Kidney glomerular epithelial cell (primary cell): ENCODE measurements at regions not wholly inside any gene's neighbourhood (a gene's known extent, or its start where the extent isn't known, plus 50 kb on each side); places are given as distances from the start of the nearest gene placed in this dataset.
"Not testable (repeated sequence)": the region's sequence is repeated elsewhere in the genome, so short reads cannot be mapped to it uniquely, and the experiment has no call there.

Experiments used
- DNase-seq: peaks from one replicate; lab custom pipeline; 2025; lab: John Stamatoyannopoulos, UW

DNA sequence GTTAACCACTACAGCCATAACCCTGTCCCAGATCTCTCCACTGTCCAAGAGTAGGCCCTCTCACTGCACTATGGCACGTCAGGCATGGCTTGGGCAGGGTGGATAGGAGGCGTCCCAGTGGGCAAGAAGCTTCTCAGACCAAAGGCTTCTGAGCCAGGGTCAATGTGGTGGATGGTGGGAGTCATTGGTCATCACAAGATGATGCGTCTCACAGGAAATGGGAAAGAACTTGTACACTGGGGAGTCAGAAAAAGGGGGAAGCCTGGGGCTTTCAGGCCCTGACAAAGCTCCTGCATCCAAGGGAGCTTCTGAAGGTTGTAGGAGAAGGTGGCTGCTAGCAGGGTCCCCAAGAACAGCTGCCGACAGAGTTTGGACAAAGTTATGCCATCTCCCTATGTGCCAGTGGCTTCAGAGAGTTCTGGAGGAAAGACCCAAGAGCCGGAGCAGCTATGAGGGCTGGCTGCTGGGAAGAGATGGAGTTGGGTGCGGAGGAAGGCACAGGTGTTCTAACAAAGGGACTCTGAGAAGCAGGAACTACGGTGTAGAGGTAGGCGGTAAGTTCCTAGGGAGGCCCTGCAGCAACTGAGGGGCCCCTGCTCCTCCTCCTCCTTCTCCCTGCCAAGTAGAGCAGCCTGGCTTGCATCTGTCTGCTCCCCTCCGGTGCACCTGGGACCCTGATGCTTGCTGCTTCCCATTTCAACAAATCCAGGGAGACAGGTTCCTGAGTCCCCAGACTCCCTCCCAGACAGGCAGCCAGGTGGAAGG lies 81.1 kb downstream of the ARL6IP4 start:
- DNase-seq: no peak

DNA sequence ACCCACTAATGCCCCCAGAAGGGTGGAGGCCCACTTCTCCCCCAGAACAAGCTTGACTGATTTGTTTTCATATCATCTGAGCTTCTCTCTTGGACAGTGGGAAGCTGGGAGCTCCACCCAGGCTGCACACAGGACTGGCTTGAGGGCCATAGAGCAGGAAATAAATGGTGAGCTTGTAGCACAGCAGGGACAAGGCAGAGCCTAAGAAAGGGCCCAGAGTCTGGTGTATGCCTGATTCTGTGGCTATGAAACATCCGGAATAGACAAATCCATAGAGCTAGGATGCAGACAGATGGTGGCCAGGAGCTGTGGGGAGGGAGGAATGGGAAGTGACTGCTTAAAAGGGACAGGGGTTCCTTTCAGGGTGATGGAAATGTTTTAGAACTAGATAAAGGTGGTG lies 79.0 kb downstream of the ARL6IP4 start:
- DNase-seq: no peak

DNA sequence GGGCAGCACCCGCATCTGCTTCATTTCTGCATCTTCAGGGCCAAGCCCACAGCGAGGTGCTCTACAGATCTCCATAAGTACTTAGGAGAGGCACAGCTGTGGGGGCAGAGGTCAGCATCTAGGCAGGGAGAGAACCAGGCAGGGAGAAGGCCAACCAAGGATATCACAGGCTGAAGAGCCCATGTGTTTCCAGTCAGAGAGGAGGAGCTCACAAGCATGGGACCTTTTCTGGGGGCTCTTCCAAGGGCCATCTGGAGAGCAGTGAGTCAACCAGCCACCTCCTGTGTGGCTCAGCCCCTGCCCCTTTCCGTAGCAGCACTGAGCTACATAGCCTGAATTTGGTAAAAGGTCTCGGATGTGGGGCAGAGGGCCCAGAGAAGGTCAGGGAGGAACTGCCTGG lies 78.5 kb downstream of the ARL6IP4 start:
- no peak for DNase-seq

DNA sequence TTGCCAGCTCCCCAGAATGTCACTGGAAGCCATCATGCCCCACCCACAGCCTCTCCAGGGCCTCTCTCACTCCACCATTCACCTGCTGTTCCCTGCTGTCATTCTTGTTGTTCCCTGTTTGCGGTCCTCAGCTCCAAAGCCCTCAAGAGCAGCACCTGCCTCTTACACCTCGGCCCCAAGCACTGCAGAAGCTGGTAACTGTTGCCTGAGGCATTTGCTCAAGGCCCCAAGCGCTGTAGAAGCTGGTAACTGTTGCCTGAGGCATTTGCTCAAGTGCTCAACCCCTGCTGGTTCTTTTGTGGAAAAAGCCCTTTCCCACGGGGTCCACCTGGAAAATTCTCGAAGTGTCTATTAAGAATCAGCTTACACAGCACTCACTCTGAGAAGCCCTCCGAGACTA lies 78.0 kb downstream of the ARL6IP4 start:
- DNase-seq: no peak

DNA sequence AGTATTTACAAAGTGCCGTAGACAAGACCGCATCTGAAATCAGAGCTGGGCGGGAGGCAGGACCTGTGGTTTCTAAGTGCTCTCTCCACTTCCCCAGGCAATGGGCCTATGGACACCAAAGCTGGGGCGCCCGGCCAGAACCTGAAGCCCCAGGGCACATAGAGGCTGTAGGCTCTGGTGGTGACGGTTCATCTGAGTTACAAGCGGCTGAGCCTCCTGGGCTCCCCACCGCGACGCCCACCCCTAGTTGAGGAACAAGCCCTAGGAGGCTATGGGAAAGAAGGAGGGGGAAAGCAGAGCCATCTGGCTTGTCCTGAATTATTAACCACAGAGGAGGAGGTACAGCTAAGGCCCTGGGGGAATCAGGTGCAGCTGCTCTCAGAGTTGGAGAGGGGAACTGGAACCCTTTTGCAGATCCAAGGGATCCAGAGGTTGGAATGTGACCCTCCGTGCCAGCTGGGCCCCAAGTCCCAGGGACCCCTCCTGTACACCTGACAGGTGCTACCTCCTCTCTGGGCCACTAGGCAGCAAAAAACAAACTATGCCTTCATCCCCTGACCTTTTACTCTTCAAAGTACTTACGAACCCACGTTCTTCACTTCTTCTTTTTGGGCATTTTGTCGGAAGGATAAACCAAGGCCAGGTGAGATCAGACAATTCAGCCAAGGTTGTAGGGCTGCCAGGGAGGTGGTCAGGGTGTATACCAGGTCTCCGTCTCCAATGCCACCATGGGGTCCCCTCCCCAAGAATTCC lies 77.2 kb downstream of the ARL6IP4 start:
- no peak for DNase-seq

DNA sequence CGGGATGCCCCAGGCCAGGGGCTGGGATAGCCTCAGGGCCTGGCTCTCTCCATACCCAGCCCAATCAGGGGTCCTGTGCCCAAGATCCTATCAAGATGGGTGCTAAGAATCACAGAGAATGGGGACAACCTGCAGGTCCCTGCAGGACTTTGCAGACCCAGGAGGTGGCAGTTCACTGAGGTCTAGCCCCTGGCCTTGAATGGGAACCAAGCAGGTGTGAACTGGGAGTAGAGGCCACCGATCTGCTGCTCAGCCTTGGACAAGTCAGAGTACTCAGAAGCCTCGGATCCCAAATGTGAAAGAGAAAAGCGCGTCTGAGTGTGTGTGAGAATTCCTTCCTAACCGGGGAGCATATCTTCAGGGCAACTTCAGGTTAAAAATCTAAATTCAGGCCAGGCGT lies 76.2 kb downstream of the ARL6IP4 start:
- DNase-seq: no peak

DNA sequence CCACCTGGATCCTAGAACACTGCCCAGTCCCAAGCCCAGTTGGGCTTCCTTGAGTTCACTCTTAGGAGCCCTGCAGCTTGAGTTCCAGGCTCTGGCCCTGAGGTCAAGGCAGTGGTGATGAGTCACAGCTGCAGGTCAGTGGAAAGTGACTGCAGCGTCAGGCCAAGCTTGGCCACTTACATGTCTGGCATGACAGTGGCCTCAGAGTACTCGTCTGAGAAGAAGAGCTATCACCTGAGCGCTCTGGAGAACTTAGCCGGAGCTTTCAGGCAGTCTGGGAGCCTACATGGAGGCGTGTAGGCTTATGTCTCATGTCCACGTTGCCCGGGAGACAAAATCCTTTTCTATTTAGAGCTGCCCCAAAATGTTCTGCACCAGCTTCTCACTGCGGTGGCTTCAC lies 75.6 kb downstream of the ARL6IP4 start:
- no peak for DNase-seq

DNA sequence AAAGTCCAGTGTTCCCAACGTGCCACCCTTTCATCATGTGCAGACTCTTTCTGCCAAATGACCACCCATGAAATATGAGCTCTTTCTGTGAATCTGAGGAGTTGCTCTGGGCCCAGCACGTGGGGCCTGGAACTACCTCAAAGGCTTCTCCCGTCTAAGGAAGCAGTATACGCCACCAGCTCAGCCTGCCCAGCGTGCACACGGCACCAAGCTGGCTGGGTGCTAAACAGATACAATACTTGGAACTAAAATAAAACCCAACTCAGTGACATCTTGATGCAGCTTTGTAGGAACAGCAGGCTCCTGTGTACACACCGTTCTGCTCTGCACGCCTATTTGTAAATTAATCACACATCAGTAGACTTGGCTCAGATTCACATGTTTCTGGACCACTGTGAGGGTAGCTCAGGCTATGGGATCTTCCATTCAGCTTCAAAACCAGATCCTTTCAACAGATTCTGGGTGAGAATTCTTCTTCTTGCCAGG lies 74.8 kb downstream of the ARL6IP4 start:
- no peak for DNase-seq

DNA sequence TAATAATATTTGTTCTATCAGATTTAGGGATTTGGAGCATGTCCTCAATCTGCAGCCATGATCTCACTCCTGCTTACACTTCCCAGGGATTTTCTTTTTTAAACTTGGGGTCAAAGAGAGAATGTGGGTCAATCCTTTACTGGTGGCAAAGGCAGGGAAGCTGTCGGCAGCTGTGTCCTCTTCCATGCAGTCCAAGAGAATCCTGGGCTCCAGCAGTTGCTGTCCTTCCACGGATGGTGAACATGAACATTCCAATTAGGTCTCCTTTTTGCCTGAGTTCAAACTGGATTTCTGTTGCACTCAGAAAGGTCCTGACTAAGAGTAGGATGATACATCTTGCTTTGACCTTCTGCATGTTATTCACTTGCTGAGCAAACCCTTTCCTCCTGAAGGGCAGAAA lies 73.9 kb downstream of the ARL6IP4 start:
- DNase-seq: no peak

DNA sequence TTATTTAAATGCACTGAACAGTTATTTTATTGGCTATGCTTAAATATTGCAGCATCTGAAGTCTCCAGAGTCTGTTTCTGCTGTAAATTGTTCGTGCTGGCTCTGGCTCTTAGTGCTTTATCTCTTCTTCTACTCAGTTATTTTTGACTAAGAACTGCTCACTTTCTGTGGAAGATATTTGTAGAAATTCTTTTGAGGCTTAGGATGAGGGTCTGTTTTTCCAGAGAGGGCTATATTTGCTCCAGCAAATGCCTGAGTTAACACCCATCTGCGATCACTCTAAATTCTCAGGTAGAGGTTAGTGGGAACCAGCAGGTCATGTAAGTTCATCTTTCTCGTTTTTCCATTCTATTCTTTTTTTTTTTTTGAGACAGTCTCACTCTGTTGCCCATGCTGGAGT lies 71.1 kb downstream of the ARL6IP4 start:
- no peak for DNase-seq

DNA sequence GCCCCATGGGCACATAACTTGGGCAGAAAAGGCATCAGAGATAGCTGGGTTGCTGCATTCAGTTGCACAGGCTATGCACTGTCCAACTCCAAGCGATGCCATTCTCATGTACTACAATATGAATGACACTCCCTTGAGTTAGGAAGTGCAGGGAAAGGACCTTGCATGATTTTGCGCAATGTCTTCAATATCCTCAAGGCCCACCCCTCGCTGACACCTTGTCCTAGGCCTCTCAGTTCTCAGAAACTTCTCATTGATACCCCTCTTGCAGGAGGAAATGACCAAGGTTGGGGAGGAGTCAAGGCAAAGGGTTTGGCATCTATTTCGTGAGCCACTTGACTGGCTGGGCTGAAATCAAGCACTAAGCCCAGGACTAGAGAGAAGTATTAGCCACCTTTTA lies 70.4 kb downstream of the ARL6IP4 start:
- no peak for DNase-seq

DNA sequence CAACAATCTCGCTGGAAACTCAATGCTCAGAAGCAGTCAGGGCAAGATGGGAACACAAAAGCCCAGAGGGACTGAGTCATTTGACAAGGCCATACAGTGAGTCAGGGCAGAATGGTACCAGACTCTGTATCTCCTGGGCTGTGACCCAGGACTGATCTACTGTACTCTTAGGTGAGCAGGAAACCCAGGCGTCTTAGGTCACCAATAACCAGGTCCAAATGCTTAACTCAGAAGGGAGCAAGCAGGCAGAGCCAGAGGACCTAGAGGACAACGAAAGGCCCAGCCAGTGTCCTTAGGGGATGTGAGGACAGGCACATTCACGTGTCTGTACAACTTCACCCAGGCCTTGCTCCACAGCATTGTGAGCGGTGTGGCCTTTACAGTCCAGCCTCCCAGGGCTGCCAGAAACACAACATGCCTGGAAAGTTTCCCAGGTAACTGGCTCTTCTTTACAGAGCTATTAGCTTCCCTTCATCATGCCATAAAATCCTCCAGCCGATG lies 69.9 kb downstream of the ARL6IP4 start:
- DNase-seq: no peak

DNA sequence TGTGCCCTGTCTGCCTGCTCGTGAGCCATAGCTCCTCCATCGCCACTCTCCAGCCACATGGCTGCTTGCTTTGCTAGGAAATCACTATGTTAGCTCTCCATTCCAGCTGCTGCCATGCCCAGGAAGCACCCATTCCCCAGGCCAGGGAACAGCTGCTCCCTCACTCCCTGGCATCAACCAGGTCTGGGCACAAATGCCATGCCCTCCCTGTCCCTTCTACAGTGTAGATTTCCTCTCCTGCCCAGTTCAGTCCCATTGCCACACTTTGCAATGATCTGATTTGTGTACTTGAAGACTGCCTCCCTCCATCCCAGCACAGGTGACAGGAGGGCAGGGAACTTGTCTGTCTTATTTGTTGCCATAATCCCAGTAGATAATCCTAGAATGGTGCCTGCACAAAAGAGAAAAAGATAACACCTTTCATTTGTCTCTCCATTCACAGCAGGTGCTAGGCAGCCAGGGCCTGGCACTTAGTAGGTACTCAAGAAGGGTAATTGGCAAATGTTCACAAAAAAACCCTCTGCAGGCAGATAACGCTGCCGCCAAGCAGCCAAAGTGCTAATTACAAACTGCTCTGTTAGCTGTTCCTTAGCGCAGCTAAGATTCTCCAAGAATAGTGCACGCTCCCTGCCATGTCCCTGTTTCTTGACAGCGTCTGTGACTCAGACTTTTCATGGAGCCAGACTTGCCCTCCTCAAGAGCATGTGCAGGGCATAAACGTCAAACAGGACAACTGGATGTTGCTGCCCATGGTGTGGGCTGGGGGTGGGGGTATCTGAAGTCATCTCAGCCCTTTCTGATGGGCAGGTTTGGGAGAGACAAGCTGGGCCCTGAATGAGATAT lies 69.1 kb downstream of the ARL6IP4 start:
- DNase-seq: no peak

DNA sequence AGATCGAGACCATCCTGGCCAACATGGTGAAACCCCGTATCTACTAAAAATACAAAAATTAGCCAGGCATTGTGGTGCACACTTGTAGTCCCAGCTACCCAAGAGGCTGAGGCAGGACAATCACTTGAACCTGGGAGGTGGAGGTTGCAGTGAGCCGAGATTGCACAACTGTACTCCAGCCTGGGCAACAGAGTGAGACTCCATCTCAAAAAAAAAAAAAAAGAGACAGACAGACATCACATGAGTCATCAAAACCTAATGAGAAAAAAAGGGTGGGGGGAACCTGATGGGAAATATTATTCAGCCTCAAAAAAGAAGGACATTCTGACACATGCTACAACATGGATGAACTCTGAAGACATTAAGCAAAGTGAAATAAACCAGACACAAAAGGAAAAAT lies 67.4 kb downstream of the ARL6IP4 start:
- not testable (repeated sequence) for DNase-seq

DNA sequence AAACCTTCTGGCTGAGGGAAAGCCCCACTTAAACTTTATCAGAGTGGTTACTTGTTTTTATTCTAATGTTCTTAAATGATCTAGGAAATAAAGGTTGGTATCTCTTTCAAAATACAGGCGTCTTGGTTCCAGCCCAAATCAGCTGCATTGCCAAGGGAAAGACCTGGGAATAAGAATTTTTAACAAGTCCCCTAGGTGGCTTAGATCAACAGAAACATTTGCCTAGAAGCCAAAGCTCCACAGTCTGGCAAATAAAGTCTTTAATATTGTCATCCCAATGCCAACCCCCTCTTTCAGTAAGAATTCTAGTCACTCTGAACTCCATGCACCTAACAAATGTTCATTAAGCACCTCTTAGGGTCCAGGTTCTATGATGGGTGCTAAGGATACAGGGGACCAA lies 66.8 kb downstream of the ARL6IP4 start:
- no peak for DNase-seq

DNA sequence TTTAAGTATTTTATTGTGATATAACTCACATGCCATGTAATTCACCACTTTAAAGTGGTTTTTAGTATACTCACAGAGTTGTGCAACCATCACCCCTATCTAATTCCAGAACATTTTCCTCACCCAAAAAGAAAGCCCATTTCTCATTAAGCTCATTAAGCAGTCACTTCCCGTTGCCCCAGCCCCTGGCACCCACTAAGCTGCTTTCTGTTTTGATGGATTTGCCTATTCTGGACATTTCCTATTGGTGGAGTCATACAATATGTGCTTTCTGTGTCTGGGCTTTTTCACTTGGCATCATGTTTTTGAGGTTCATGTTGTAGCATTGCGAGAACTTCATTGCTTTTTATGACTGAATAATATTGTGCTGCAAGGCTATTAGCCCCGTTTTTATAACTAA lies 66.0 kb downstream of the ARL6IP4 start:
- no peak for DNase-seq

DNA sequence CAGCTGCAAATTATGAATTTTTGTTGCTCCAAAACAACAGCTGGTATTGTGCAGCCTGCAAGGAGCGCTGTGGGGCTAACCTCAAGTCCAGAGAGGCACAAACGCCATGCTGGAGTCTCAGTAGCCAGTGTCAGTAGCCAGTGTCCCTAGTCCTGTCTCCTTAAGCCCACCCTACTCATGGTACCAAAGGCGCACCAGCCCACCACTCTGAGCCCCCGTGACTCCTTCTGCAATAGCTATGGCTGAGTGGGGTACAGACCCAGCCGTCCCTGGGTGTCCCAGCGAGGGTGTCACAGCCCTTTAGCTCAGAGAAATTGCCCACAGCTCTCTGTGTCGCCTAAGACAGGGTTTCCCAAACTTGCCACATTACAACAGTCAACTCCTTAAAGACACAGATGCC lies 65.2 kb downstream of the ARL6IP4 start:
- DNase-seq: no peak

DNA sequence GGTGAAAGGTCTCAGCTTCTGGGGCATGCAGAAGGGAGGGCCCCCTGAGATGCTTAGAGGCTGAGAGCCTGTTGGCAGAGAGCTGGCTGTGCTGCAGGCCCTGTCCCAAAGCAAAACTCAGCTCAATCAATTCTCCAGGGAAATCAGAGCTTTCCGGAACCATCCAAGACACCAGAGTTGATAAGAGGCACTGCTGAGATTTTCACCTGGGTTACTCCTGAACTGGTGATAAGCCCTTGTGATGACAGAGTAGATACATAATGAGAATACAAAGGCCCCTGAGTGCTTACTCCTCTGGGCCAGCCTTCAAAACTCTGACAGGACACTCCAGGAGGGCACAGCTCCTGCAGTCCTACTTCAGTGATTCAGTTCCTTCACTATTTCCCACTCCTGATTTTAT lies 63.9 kb downstream of the ARL6IP4 start:
- DNase-seq: no peak

DNA sequence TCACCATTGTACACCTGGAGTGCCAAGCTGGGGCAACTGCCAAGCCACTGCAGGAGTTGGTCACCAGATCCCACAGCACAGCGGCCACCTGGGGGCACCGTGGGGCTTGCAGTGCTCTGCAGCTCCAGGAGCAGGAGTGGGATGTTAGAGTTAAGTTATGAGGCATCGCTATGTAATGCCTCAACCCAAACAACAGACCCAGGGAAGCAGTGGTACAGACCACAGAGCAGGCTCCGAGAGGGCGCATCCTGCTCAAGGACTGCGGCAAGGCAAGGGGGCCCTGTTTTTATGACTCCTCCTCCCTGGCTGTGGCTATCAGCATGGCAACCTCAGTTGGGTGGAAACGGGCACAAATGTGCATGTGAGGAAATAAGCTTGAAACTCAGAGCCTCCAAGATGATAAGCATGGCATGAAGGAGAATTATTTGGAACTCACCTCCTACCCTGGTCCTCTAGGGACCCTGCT lies 63.1 kb downstream of the ARL6IP4 start:
- DNase-seq: peak; percentile 96

DNA sequence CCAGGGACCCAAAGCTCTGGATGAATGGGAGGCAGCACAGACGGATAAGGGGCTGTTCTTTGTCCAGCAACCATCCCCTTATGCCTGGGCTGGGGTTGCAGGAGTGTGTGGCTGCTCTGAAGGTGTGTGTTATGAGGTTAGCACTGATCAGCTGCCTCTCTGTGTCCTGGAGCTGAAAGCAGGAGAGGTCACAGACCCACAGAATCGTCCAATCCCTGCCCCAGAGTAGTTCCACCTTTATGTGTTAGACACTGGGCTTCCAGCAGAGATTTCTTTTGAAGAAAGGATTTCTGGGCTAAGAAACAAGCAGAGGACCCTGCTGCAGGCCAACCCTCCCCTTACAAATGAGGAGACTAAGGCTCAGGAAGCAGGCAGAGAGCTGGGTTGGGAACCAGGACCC lies 62.4 kb downstream of the ARL6IP4 start:
- DNase-seq: no peak

DNA sequence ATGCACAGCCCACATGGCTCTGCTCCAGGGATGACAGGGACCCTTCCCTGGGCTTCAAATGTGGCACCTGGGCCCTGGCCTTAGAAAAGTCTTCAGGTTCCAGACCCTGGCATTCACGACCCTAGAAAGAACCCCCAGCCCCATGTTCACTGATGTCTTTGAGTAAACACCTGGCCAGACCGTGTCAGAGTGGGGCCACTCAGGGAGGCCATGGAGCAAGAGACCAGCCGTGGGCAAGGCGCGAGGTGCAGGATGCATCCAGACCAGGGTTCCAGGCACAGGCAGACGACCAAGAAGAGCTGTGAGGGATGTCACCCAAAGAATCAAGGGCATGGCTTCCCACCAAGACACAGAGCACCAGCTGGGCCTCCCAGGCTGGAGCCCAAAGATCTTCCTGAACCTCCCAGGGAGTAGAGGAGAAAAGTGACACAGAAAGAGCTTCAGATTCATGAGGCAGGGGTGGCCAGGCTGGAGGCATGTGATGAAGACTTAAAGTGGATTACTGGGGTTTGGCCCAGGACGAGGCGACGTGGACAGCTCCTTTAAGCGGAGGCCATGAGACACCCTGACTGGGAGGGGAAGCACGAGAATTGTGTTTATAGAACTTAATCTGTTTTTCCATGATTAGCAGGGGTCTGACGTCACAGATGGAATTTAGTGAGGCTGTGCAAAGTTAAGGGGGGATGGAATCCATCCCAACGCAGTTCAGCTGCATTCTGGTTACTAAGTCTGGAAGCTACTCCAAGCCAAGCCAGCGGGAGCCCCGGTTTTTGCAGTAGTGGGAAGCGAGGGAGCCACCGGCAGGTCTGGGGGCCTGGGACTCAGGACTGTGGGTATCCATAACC lies 61.6 kb downstream of the ARL6IP4 start:
- no peak for DNase-seq
